Epithelial cell of esophagus (primary cell): ENCODE measurements at regions not wholly inside any gene's neighbourhood (a gene's known extent, or its start where the extent isn't known, plus 50 kb on each side); places are given as distances from the start of the nearest gene placed in this dataset.
"Not testable (repeated sequence)": the region's sequence is repeated elsewhere in the genome, so short reads cannot be mapped to it uniquely, and the experiment has no call there.

Source experiments
- DNase-seq: peaks from one replicate; pipeline ENCODE4 v3.0.0; 2010; ENCODE audit warnings: low read depth
- H3K4me3 ChIP-seq: 2 replicates; pipeline ENCODE4 v1.5.1; 2011; ENCODE audit warnings: mild to moderate bottlenecking, low read length, control low read depth
- TF ChIP-seq, protein P1 (sequence below): IDR thresholded peaks from 2 replicates; pipeline ENCODE4 v1.5.1; 2011; ENCODE audit warnings: low read depth, mild to moderate bottlenecking, low read length, control low read depth, inconsistent platforms; ENCODE audit not compliant: insufficient read depth; ENCODE audit errors: missing control alignments

DNA sequence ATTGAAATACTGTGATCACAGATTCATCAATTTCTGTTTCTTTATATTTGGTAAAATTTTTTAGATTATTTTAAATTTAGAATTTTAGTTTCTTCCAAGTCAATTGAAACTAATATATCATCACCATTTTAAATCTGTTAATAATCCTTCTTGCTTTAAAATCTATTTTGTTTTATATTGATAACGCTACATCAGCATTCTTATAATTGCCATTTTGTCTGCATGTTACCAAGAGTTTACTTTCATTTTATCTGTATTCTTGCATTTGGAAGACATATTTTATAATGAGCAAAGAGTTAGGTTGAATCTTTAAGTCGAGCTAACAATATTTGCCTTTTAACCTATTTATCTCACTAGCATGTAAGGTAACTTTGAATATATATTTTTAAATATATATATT is 890.6 kb downstream of the DNAJB9 start:
- H3K4me3 ChIP-seq = no peak overlapping the region
- TF ChIP-seq, protein P1, sequence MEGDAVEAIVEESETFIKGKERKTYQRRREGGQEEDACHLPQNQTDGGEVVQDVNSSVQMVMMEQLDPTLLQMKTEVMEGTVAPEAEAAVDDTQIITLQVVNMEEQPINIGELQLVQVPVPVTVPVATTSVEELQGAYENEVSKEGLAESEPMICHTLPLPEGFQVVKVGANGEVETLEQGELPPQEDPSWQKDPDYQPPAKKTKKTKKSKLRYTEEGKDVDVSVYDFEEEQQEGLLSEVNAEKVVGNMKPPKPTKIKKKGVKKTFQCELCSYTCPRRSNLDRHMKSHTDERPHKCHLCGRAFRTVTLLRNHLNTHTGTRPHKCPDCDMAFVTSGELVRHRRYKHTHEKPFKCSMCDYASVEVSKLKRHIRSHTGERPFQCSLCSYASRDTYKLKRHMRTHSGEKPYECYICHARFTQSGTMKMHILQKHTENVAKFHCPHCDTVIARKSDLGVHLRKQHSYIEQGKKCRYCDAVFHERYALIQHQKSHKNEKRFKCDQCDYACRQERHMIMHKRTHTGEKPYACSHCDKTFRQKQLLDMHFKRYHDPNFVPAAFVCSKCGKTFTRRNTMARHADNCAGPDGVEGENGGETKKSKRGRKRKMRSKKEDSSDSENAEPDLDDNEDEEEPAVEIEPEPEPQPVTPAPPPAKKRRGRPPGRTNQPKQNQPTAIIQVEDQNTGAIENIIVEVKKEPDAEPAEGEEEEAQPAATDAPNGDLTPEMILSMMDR = no peak
- no peak for DNase-seq

DNA sequence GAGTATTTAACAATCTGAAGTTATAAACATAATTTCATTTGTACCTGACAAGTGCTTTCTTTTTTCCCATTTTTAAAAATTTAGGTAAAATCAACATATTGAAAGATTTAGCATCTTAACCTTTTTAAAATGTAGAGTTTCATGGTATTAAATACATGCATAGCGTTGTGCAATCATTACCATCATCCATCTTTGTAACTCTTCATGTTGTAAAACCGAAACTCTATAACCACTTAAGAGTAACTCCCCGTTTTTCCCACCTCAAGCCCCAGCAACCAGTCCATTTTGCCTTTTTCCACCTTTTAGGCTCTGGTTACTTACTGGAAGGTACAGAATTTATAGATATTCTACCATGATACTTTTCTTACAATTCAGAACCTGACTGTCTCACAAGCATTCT is 892.5 kb downstream of the DNAJB9 start:
- no peak overlapping the region for H3K4me3 ChIP-seq
- DNase-seq = no peak
- TF ChIP-seq, protein P1 = no peak

DNA sequence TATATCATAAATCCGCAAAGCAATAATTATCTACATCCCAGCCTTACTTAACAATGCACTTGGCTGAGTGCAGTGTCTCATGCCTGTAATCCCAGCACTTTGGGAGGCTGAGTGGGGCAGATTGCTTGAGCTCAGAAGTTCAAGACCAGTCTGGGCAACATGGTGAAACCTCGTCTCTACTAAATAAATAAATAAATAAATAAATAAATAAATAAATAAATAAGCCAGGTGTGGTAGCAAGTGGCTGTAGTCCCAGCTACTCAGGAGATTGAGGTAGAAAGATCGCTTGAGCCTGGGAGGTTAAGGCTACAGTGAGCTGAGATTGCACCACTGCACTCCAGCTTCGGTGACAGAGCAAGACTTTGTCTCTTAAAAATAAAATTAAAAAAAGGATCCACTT is 898.1 kb downstream of the DNAJB9 start:
- DNase-seq, H3K4me3 ChIP-seq: not testable (repeated sequence)

DNA sequence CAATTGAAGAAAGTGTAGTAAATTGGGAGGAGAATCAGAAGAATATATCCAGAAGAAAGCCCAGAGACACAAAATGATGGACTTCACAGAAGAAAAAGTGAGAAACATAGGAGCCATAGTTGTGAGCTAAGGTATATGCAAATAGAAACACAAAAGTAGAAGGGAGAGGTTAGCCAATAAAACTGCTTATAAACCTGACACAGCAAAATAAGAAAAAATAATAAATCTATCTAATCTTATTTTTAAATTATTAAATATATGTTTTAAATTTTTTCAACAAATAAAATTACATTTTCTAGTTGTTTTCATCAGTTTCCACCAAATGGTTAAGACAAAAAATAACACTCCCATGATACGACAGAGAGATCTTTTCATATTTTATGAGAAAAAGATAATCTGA is 903.5 kb downstream of the DNAJB9 start:
- TF ChIP-seq, protein P1 = no peak
- no peak for DNase-seq
- H3K4me3 ChIP-seq = no peak overlapping the region

DNA sequence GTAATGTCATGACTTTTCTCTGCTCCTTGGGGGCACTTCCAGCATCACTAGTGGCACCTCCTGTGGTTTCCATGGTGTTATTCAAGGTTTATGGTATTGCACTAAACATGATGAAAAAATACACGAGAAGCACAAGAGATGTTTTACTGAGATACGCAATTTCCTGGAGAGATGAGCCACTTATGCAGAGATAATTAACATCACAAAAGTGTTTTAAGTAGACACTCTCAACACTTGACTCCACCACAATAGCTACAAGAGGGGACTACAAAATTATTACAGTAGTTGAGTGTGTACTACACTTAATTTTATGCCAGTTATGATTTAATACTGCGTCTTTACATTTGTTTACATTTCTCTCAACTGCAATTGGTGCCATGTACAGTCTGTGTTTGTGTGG is 906.7 kb downstream of the DNAJB9 start:
- TF ChIP-seq, protein P1 = no peak
- no peak overlapping the region for H3K4me3 ChIP-seq
- DNase-seq = no peak

DNA sequence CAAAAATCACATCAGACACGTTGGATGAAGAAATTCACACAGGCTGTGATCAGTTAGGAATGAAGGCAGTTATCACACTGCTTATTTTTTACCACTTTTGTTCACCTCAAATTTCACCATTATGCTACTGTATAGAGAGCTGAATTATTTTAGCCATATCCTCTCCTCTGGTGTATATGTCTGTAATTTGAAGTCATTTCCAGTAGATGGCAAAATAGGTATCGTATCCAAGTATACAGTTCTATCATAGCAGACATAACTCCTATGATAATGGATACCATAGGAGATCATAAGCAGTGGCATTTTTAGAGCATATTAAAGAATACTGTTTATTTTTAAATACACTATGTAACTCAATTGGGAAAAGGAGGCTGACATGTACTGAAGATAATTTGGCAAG is 909.7 kb downstream of the DNAJB9 start:
- no peak overlapping the region for H3K4me3 ChIP-seq
- TF ChIP-seq, protein P1 = no peak
- DNase-seq = peak; percentile 0

DNA sequence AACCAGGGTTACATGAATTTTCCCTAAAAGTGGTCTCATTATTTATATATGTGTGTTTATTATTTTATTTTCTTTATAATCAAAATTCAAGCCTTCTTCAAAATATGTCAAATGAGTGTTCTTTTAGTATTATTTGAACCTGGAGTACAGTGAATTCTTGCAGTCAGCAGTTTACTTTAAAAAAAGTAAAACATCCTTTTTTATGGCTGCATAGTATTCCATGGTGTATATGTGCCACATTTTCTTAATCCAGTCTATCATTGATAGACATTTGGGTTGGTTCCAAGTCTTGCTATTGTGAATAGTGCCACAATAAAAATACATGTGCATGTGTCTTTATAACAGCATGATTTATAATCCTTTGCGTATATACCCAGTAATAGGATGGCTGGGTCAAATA is 920.9 kb downstream of the DNAJB9 start:
- H3K4me3 ChIP-seq, DNase-seq: not testable (repeated sequence)

DNA sequence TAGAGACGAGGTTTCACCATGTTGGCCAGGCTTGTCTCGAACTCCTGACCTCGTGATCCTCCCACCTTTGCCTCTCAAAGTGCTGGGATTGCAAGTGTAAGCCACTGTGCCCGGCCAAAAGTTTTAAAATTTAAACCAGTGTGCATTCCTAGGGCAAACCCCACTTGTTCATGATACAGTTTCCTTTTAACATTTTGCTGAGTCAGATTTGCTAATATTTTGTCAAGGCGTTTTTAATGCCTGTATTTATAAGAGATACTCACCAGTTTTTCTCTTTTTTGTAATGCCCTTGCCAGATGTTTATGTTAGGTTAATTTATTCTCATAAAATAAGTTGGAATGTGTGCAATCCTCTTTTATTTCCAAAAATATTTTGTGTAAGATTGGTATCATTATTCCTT is 927.4 kb downstream of the DNAJB9 start:
- DNase-seq = no peak
- H3K4me3 ChIP-seq = no peak overlapping the region
- TF ChIP-seq, protein P1 = no peak
